IMR-90 (cell line): ENCODE measurements at regions not wholly inside any gene's neighbourhood (a gene's known extent, or its start where the extent isn't known, plus 50 kb on each side); places are given as distances from the start of the nearest gene placed in this dataset.

Experiments
- ATAC-seq: fragments of 200-7000 bp; cut with Tn5 transposase; 2 replicates; pipeline ENCODE4 v1.9.1; 2020; ENCODE audit warnings: low read depth, mild to moderate bottlenecking, moderate library complexity
- BruUV-seq: library from RNA; stranded (reverse); fragments of 400-500 nt; replicated peaks from 2 replicates; lab custom pipeline; 2021; lab: Mats Ljungman, UMichigan
- CTCF ChIA-PET: fragments of 300-600 bp; formaldehyde crosslinking; extraction: SDS; loops from one replicate; lab custom pipeline; 2021; ENCODE audit warnings: antibody characterized with exemption; lab: Yijun Ruan, JAX
- POLR2A ChIA-PET: fragments of 300-600 bp; sonication (Branson Sonifier 250); formaldehyde crosslinking; loops from one replicate; lab custom pipeline; 2022; ENCODE audit warnings: antibody characterized with exemption; ENCODE audit not compliant: unreplicated experiment; lab: Charles Lee
- DNase-seq: peaks from one replicate; pipeline ENCODE4 v3.0.0; 2013
- H2AFZ ChIP-seq: replicated peaks from 2 replicates; pipeline ENCODE3; 2013; ENCODE audit warnings: low read length, mild to moderate bottlenecking; ENCODE audit not compliant: poor library complexity
- H2AK5ac ChIP-seq: 2 replicates; pipeline ENCODE4 v1.6.1; 2013; ENCODE audit warnings: low read depth, low read length, inconsistent platforms
- H2AK9ac ChIP-seq: replicated peaks from 2 replicates; pipeline ENCODE3; 2013; ENCODE audit warnings: mild to moderate bottlenecking, low read depth, low read length, moderate library complexity; ENCODE audit not compliant: poor library complexity
- H2BK120ac ChIP-seq: 2 replicates; pipeline ENCODE4 v1.6.1; 2013; ENCODE audit warnings: low read depth, low read length, inconsistent platforms
- H2BK15ac ChIP-seq: 3 replicates; pipeline ENCODE4 v1.6.1; 2013; ENCODE audit warnings: low read depth, low read length, inconsistent platforms
- H2BK20ac ChIP-seq: 2 replicates; pipeline ENCODE4 v1.6.1; 2013; ENCODE audit warnings: low read depth, mild to moderate bottlenecking, inconsistent platforms, low read length, moderate library complexity
- H2BK5ac ChIP-seq: 2 replicates; pipeline ENCODE4 v1.6.1; 2013; ENCODE audit warnings: mild to moderate bottlenecking, low read depth, low read length, inconsistent platforms; ENCODE audit not compliant: poor library complexity, severe bottlenecking
- H3K14ac ChIP-seq: replicated peaks from 2 replicates; pipeline ENCODE4 v1.6.1; 2013; ENCODE audit warnings: low read depth, low read length, inconsistent platforms
- H3K18ac ChIP-seq: 2 replicates; pipeline ENCODE4 v1.6.1; 2013; ENCODE audit warnings: low read depth, low read length, control low read depth
- H3K23ac ChIP-seq: 2 replicates; pipeline ENCODE4 v1.6.1; 2013; ENCODE audit warnings: low read depth, low read length, inconsistent platforms
- H3K27ac ChIP-seq: 2 replicates; pipeline ENCODE4 v1.5.1; 2013; ENCODE audit warnings: mild to moderate bottlenecking, control low read depth, low read length; ENCODE audit not compliant: insufficient read depth
- H3K27me3 ChIP-seq: 2 replicates; pipeline ENCODE4 v1.6.1; 2013; ENCODE audit warnings: low read length; ENCODE audit not compliant: control insufficient read depth, insufficient read depth
- H3K36me3 ChIP-seq: 2 replicates; pipeline ENCODE4 v1.6.1; 2013; ENCODE audit warnings: low read length, mixed read lengths; ENCODE audit not compliant: control insufficient read depth, insufficient read depth
- H3K4ac ChIP-seq: 2 replicates; pipeline ENCODE4 v1.6.1; 2013; ENCODE audit warnings: low read depth, low read length, inconsistent platforms
- H3K4me1 ChIP-seq: 2 replicates; pipeline ENCODE4 v1.6.1; 2013; ENCODE audit warnings: low read length, mixed read lengths; ENCODE audit not compliant: control insufficient read depth, insufficient read depth
- H3K4me2 ChIP-seq: 2 replicates; pipeline ENCODE4 v1.6.1; 2013; ENCODE audit warnings: low read depth, mild to moderate bottlenecking, control low read depth, low read length, moderate library complexity
- H3K4me3 ChIP-seq: 2 replicates; pipeline ENCODE4 v1.5.1; 2013; ENCODE audit warnings: low read depth, mild to moderate bottlenecking, control low read depth, low read length, moderate library complexity; ENCODE audit not compliant: insufficient read depth
- H3K56ac ChIP-seq: 2 replicates; pipeline ENCODE4 v1.6.1; 2013; ENCODE audit warnings: low read length, inconsistent platforms; ENCODE audit not compliant: insufficient read depth; ENCODE audit errors: extremely low read depth
- H3K79me1 ChIP-seq, 2 experiments: 2 replicates each; pipeline ENCODE4 v1.6.1; 2013; ENCODE audit warnings: low read length in 2 of 2, inconsistent platforms in 1 of 2, low read depth in 1 of 2
- H3K9ac ChIP-seq: 2 replicates; pipeline ENCODE4 v1.6.1; 2013; ENCODE audit warnings: low read depth, low read length, control low read depth
- H3K9me1 ChIP-seq: 2 replicates; pipeline ENCODE4 v1.6.1; 2013; ENCODE audit warnings: low read length, inconsistent platforms; ENCODE audit not compliant: insufficient read depth
- H3K9me3 ChIP-seq: 2 replicates; pipeline ENCODE4 v1.6.1; 2013; ENCODE audit warnings: low read length; ENCODE audit not compliant: control insufficient read depth, insufficient read depth
- H4K20me1 ChIP-seq: 2 replicates; pipeline ENCODE4 v1.6.1; 2013; ENCODE audit warnings: low read length, inconsistent platforms; ENCODE audit not compliant: insufficient read depth
- H4K5ac ChIP-seq: 2 replicates; pipeline ENCODE4 v1.6.1; 2013; ENCODE audit warnings: mild to moderate bottlenecking, low read depth, low read length, control low read depth
- H4K8ac ChIP-seq, 2 experiments: 2 replicates each; pipeline ENCODE4 v1.6.1; 2013; ENCODE audit warnings: low read depth in 2 of 2, low read length in 2 of 2, control low read depth in 1 of 2, inconsistent platforms in 1 of 2
- H4K91ac ChIP-seq: 2 replicates; pipeline ENCODE4 v1.6.1; 2013; ENCODE audit warnings: low read depth, low read length, inconsistent platforms; ENCODE audit not compliant: insufficient read depth
- BHLHE40 ChIP-seq: fragments of 150-350 bp; IDR thresholded peaks from 2 replicates; pipeline ENCODE4 v1.6.1; 2016; ENCODE audit warnings: mild to moderate bottlenecking, low read depth, low read length
- CHD1 ChIP-seq: IDR thresholded peaks from 2 replicates; pipeline ENCODE4 v1.6.1; 2012; ENCODE audit warnings: low read depth, low read length, improper control_type of control experiment
- CTCF ChIP-seq: conservative IDR thresholded peaks from 2 replicates; pipeline ENCODE4 v1.5.1; 2012; ENCODE audit warnings: mild to moderate bottlenecking, low read depth, low read length, improper control_type of control experiment
- MAZ ChIP-seq: IDR thresholded peaks from 2 replicates; pipeline ENCODE4 v1.6.1; 2012; ENCODE audit warnings: low read depth, mild to moderate bottlenecking, low read length, improper control_type of control experiment, moderate library complexity, borderline replicate concordance
- NFE2L2 ChIP-seq: fragments of 150-350 bp; IDR thresholded peaks from 2 replicates; pipeline ENCODE4 v1.6.1; 2016; ENCODE audit warnings: low read depth, mild to moderate bottlenecking, low read length
- POLR2A ChIP-seq: IDR thresholded peaks from 2 replicates; pipeline ENCODE4 v1.6.1; 2012; ENCODE audit warnings: mild to moderate bottlenecking, low read depth, low read length
- SMC3 ChIP-seq: fragments of 150-350 bp; IDR thresholded peaks from 2 replicates; pipeline ENCODE4 v1.6.1; 2016; ENCODE audit warnings: low read depth, mild to moderate bottlenecking, antibody characterized with exemption, low read length, moderate library complexity
- WGBS, 2 experiments: methylation state at CpG; one replicate each; pipeline versions ENCODE4 v1.1.5 to v1.1.7; 2013; ENCODE audit warnings: missing lambda C conversion rate in 2 of 2; ENCODE audit not compliant: insufficient read length in 1 of 2; ENCODE audit errors: extremely low coverage in 2 of 2; 5-methylcytosine and 5-hydroxymethylcytosine counted together
- dilution Hi-C: fragments of 300-500 bp; cut with HindIII; formaldehyde crosslinking; loops from one replicate; pipeline ENCODE4 v1.14.3; 2018; ENCODE audit warnings: low sequenced_read_pairs; ENCODE audit not compliant: unreplicated experiment
- in situ Hi-C: fragments of 300-500 bp; cut with MboI; formaldehyde crosslinking; loops from 3 replicates; pipeline ENCODE4 v1.14.3; 2019; ENCODE audit warnings: low sequenced_read_pairs, inconsistent platforms, mixed read lengths
- intact Hi-C: fragments of 100-400 bp; cut with micrococcal nuclease; formaldehyde crosslinking; loops from 2 replicates; pipeline ENCODE4 v1.10.0; 2022

- ATAC-seq (no peak), DNase-seq (no peak)
- no peak overlapping the region for H2AFZ ChIP-seq
- BruUV-seq: no TSS peak
- WGBS, 2 experiments: 100% methylated on average over 2 of the region's 4 CpGs; no CpG with 5 or more reads in 1 of the 2 experiments
- no peak overlapping the region for H4K5ac ChIP-seq
- H3K4me1 ChIP-seq: no peaks in the 10 kb centered on the region
- H2AK5ac ChIP-seq: no peak overlapping the region
- in situ Hi-C loops (no loop called here), intact Hi-C loops (no loop called here), dilution Hi-C loops (no loop called here)
- H4K8ac ChIP-seq: no peak overlapping the region
- no peaks in the 10 kb centered on the region for H3K9me1 ChIP-seq
- H3K27ac ChIP-seq: no peak overlapping the region
- no peaks in the 10 kb centered on the region for H3K27me3 ChIP-seq
- no peak overlapping the region for H3K4ac ChIP-seq
- no peak overlapping the region for H3K4me3 ChIP-seq
- H2BK120ac ChIP-seq: no peak overlapping the region
- H2AK9ac ChIP-seq: no peak overlapping the region
- POLR2A ChIA-PET: no interaction called here
- H3K56ac ChIP-seq: no peak overlapping the region
- no peak overlapping the region for H4K91ac ChIP-seq
- no peak overlapping the region for H3K14ac ChIP-seq
- CTCF ChIA-PET: no interaction called here
- no peak overlapping the region for H3K18ac ChIP-seq
- H3K79me1 ChIP-seq: no peaks in the 10 kb centered on the region
- H2BK5ac ChIP-seq: no peak overlapping the region
- H4K20me1 ChIP-seq: no peaks in the 10 kb centered on the region
- no peaks in the 10 kb centered on the region for H3K9me3 ChIP-seq
- no peaks in the 10 kb centered on the region for H3K36me3 ChIP-seq
- no peak overlapping the region for H2BK15ac ChIP-seq
- H3K23ac ChIP-seq: no peak overlapping the region
- no peak overlapping the region for H3K4me2 ChIP-seq
- TF ChIP-seq NFE2L2 (no peak), SMC3 (no peak), CTCF (no peak), BHLHE40 (no peak), CHD1 (no peak), MAZ (no peak), POLR2A (no peak)
- H2BK20ac ChIP-seq: no peak overlapping the region
- H3K9ac ChIP-seq: no peak overlapping the region
Measured at GRCh38 chr5:92267830-92268229, 884.7 kb upstream of the ARRDC3 start.
